Peyer's patch (tissue), 4 donors: ENCODE measurements at regions not wholly inside any gene's neighbourhood (a gene's known extent, or its start where the extent isn't known, plus 50 kb on each side); places are given as distances from the start of the nearest gene placed in this dataset.
A peak's percentile ranks its signal among the peaks of the same experiment; 100 is the strongest.

Experiments used
- DNase-seq, 3 donors: peaks; one replicate each; pipeline ENCODE4 v3.0.0-alpha.2; 2017 to 2019
- H3K27ac ChIP-seq, 4 donors: fragments of 200-600 bp; sonication (generic); one replicate each; pipeline ENCODE4 v1.5.1; 2016 to 2019
- H3K27me3 ChIP-seq, 2 donors: fragments of 200-600 bp; sonication (generic); one replicate each; pipeline ENCODE4 v1.5.1; 2019
- H3K36me3 ChIP-seq, 3 donors: fragments of 200-600 bp; sonication (generic); one replicate each; pipeline ENCODE4 v1.5.1; 2016 to 2019
- H3K4me1 ChIP-seq, 4 donors: fragments of 200-600 bp; sonication (generic); one replicate each; pipeline ENCODE4 v1.5.1; 2016 to 2019
- H3K4me3 ChIP-seq, 4 donors: fragments of 200-600 bp; sonication (generic); 1 replicate in 3 of 4; 2 replicates in 1 of 4; pipeline ENCODE4 v1.5.1; 2016 to 2019; ENCODE audit warnings: mild to moderate bottlenecking in 1 of 4
- H3K9me3 ChIP-seq, 4 donors: fragments of 200-600 bp; sonication (generic); one replicate each; pipeline ENCODE4 v1.5.1; 2016 to 2019; ENCODE audit warnings: mild to moderate bottlenecking in 1 of 4
- CTCF ChIP-seq, 6 experiments: fragments of 450-650 bp in 4 of 6; fragments of 200-600 bp in 2 of 6; sonication (generic) in 1 of 6; IDR thresholded peaks; one replicate each; pipeline ENCODE4 v1.5.1; 2017 to 2019; ENCODE audit warnings: antibody characterized with exemption in 6 of 6, mild to moderate bottlenecking in 3 of 6, moderate library complexity in 1 of 6
- POLR2A ChIP-seq, 2 donors: fragments of 450-650 bp; IDR thresholded peaks; one replicate each; pipeline ENCODE4 v1.5.1; 2017; ENCODE audit warnings: antibody characterized with exemption in 2 of 2, mild to moderate bottlenecking in 2 of 2, moderate library complexity in 2 of 2

DNA sequence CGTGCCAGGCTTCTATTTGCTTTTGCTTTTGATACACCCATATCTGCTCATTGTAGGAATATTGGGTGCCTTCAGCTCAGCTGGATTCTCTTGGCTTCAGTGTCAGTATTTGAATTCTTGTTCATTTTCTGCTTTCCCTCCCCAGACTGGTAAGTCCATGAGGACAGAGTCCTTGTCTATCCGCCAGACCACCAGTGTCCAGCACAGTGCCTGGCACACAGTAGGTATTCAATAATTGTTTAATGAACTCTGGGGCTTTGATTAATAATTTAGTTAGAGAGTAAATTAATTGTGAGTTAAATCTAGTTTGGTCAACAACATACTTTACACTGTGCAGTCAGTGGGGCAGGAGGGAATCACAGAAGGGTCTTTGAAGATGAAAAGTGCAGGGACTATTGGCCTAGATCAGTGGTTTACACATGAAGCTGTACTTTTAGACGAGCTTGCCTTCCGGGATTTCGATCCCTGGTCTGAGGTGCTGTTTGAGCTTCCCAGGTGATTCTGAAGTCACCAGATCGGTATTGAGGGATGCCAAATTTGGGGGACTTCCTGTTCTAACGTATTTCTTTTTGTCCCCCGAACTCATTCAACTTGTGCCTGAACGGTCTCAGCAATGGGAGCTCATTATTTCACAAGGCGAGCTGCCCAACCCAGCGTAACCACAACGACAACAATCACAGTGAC, 119.1 kb upstream of the JUN start:
- no peaks in the 10 kb centered on the region for H3K9me3 ChIP-seq
- peak overlapping the region; percentile 46 to 70 (median 54) for H3K4me3 ChIP-seq
- peaks cover 0 to 41% (median 6%) of the 10 kb centered on the region in 4 donors for H3K4me1 ChIP-seq
- no peaks in the 10 kb centered on the region for H3K27me3 ChIP-seq
- TF ChIP-seq CTCF (IDR thresholded peaks at IDR 0.05) (no peak), POLR2A (IDR thresholded peaks at IDR 0.05) (no peak)
- H3K36me3 ChIP-seq = no peaks in the 10 kb centered on the region
- no peak for DNase-seq
- peak overlapping the region; percentile 84 to 99 (median 92) for H3K27ac ChIP-seq

GRCh38 chr1:58903514-58904298, 119.9 kb upstream of the JUN start:
- peak; percentile 73 to 96 (median 94) for DNase-seq
- Histone ChIP-seq H3K27me3 (no peaks in the 10 kb centered on the region), H3K9me3 (no peaks in the 10 kb centered on the region), H3K36me3 (no peaks in the 10 kb centered on the region), H3K4me3 (peak overlapping the region; percentile 46 to 70 (median 54)), H3K27ac (peak overlapping the region; percentile 84 to 99 (median 92)), H3K4me1 (peaks cover 0 to 34% (median 6%) of the 10 kb centered on the region in 4 donors)
- TF ChIP-seq CTCF (IDR thresholded peaks at IDR 0.05) (peak in 2 of 6 experiments; percentile 12 to 19), POLR2A (IDR thresholded peaks at IDR 0.05) (peak; percentile 72 to 89)

- H3K36me3 ChIP-seq = no peaks in the 10 kb centered on the region
- peak overlapping the region; percentile 46 to 70 (median 54) for H3K4me3 ChIP-seq
- no peak for DNase-seq
- peaks cover 0 to 26% (median 5%) of the 10 kb centered on the region in 4 donors for H3K4me1 ChIP-seq
- TF ChIP-seq CTCF (IDR thresholded peaks at IDR 0.05) (no peak), POLR2A (IDR thresholded peaks at IDR 0.05) (no peak)
- H3K9me3 ChIP-seq = no peaks in the 10 kb centered on the region
- peak overlapping the region; percentile 84 to 99 (median 92) for H3K27ac ChIP-seq
- no peaks in the 10 kb centered on the region for H3K27me3 ChIP-seq
Measured at GRCh38 chr1:58904299-58905125, 120.7 kb upstream of the JUN start.

- H3K9me3 ChIP-seq = no peaks in the 10 kb centered on the region
- TF ChIP-seq CTCF (IDR thresholded peaks at IDR 0.05) (no peak), POLR2A (IDR thresholded peaks at IDR 0.05) (no peak)
- no peak overlapping the region for H3K4me3 ChIP-seq
- no peak overlapping the region for H3K27ac ChIP-seq
- DNase-seq = no peak
- no peaks in the 10 kb centered on the region for H3K27me3 ChIP-seq
- H3K4me1 ChIP-seq = peaks cover 0 to 21% (median 4%) of the 10 kb centered on the region in 4 donors
- H3K36me3 ChIP-seq = no peaks in the 10 kb centered on the region
Measured at GRCh38 chr1:58905126-58905490, 121.3 kb upstream of the JUN start.

DNA sequence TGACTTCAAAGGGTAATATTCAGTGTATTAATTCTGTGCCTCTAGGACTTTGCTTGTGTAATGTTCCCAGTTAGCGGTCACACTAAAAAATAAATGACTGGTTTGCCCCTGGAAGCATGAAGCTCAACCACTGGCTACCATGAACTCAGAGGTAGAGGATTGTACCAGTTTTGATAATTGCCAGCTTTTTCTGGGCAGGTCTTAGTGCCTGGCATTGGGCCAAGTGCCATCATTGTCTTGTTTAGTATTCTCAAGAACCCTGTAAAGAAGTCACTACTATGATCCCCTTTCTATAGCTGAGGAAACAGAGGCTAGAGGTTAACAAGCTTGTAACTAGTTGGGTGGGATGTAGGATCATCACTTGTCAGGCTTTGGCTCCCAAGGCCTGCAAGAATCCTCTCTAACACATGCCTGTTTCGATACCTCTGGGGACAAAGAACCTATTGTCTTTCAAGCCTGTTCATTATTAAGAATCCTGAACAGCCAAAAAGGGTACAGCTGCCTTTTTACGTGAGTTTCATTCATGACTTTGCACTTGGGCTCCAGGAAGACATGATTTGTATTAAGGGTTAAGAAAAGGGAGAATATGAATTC, 121.9 kb upstream of the JUN start:
- Histone ChIP-seq H3K4me1 (peaks cover 0 to 19% (median under 1%) of the 10 kb centered on the region in 4 donors), H3K4me3 (no peak overlapping the region), H3K36me3 (no peaks in the 10 kb centered on the region), H3K27me3 (no peaks in the 10 kb centered on the region), H3K9me3 (no peaks in the 10 kb centered on the region), H3K27ac (no peak overlapping the region)
- TF ChIP-seq POLR2A (IDR thresholded peaks at IDR 0.05) = no peak
- no peak for TF ChIP-seq CTCF (IDR thresholded peaks at IDR 0.05)
- DNase-seq = no peak
